A549 (cell line): ENCODE measurements at regions not wholly inside any gene's neighbourhood (a gene's known extent, or its start where the extent isn't known, plus 50 kb on each side); places are given as distances from the start of the nearest gene placed in this dataset.

Experiments
- ATAC-seq, 2 experiments: fragments of 200-7000 bp in 1 of 2; fragments of >200 bp in 1 of 2; cut with Nextera tagmentation in 1 of 2; cut with Tn5 transposase in 1 of 2; 3 replicates each; pipeline versions ENCODE4 v1.8.0 to v1.9.1; 2018 to 2020; ENCODE audit warnings: mild to moderate bottlenecking in 1 of 2, moderate library complexity in 1 of 2
- CTCF ChIA-PET: fragments of 300-600 bp; sonication (Branson Sonifier 250); formaldehyde crosslinking; extraction: SDS; loops from one replicate; lab custom pipeline; 2021; ENCODE audit warnings: antibody characterized with exemption, inconsistent platforms; lab: Yijun Ruan, JAX
- POLR2A ChIA-PET: fragments of 350-600 bp; formaldehyde crosslinking; extraction: SDS; loops from one replicate; lab custom pipeline; 2021; ENCODE audit warnings: antibody characterized with exemption, inconsistent platforms; lab: Yijun Ruan, JAX
- DNase-seq, 2 experiments: peaks; one replicate each; pipeline versions ENCODE4 v3.0.0 to v3.0.0-alpha.2; 2011 to 2016; ENCODE audit warnings: low read depth in 1 of 2, low spot score in 1 of 2
- FAIRE-seq: peaks from 2 replicates; lab custom pipeline; 2011; peaks lifted over from hg19 to GRCh38; lab: Jason Lieb, UNC
- H3K27ac ChIP-seq, 2 experiments: fragments of >200 bp; sonication (Bioruptor Twin); formaldehyde crosslinking; 3 replicates each; pipeline ENCODE4 v1.5.1; 2016 to 2017
- H3K4me1 ChIP-seq: fragments of >200 bp; sonication (Bioruptor Twin); formaldehyde crosslinking; 3 replicates; pipeline ENCODE4 v1.6.1; 2016
- H3K4me2 ChIP-seq: fragments of >200 bp; sonication (Bioruptor Twin); formaldehyde crosslinking; 3 replicates; pipeline ENCODE4 v1.6.1; 2016
- H3K4me3 ChIP-seq: fragments of >200 bp; sonication (Bioruptor Twin); formaldehyde crosslinking; 3 replicates; pipeline ENCODE4 v1.5.1; 2016
- H3K9me3 ChIP-seq: fragments of >200 bp; sonication (Bioruptor Twin); formaldehyde crosslinking; 3 replicates; pipeline ENCODE4 v1.6.1; 2016
- CHD2 ChIP-seq: fragments of 150-350 bp; IDR thresholded peaks from 2 replicates; pipeline ENCODE4 v1.6.1; 2014; ENCODE audit warnings: low read length; ENCODE audit not compliant: partially characterized antibody
- CHD4 ChIP-seq: fragments of 200-600 bp; sonication (generic); IDR thresholded peaks from 2 replicates; pipeline ENCODE4 v1.6.1; 2016; ENCODE audit warnings: antibody characterized with exemption, mild to moderate bottlenecking, borderline replicate concordance
- ESRRA ChIP-seq: fragments of 150-350 bp; IDR thresholded peaks from 2 replicates; pipeline ENCODE4 v1.6.1; 2014; ENCODE audit warnings: mild to moderate bottlenecking, low read length, borderline replicate concordance
- FOSB ChIP-seq: fragments of 250-450 bp; sonication (Bioruptor Pico); IDR thresholded peaks from 2 replicates; pipeline ENCODE4 v1.5.0; 2020; ENCODE audit warnings: mild to moderate bottlenecking, moderate library complexity
- FOSL2 ChIP-seq, 2 experiments: fragments of 450-650 bp in 1 of 2; fragments of >200 bp in 1 of 2; sonication (Bioruptor Twin) in 1 of 2; formaldehyde crosslinking; IDR thresholded peaks; 2 replicates each; pipeline versions ENCODE4 v1.5.0 to v1.6.1; 2016 to 2020; ENCODE audit warnings: mild to moderate bottlenecking in 1 of 2, moderate library complexity in 1 of 2
- FOXS1 ChIP-seq: fragments of 250-450 bp; sonication (Bioruptor Pico); IDR thresholded peaks from 2 replicates; pipeline ENCODE4 v1.5.0; 2020; ENCODE audit warnings: mild to moderate bottlenecking, moderate library complexity
- GATA3 ChIP-seq: IDR thresholded peaks from 2 replicates; pipeline ENCODE4 v1.6.1; 2012; ENCODE audit warnings: borderline replicate concordance
- HEYL ChIP-seq: fragments of 250-450 bp; sonication (Bioruptor Pico); IDR thresholded peaks from 2 replicates; pipeline ENCODE4 v1.8.0; 2021; ENCODE audit warnings: mild to moderate bottlenecking, moderate library complexity
- HOXB5 ChIP-seq: fragments of 250-450 bp; sonication (Bioruptor Pico); IDR thresholded peaks from 2 replicates; pipeline ENCODE4 v1.5.0; 2020; ENCODE audit warnings: mild to moderate bottlenecking, moderate library complexity
- JUN ChIP-seq, 2 experiments: fragments of >200 bp; sonication (Bioruptor Twin); formaldehyde crosslinking; IDR thresholded peaks; 2 replicates in 1 of 2; 3 replicates in 1 of 2; pipeline ENCODE4 v1.6.1; 2016 to 2017
- KDM1A ChIP-seq: fragments of 200-600 bp; sonication (generic); IDR thresholded peaks from 2 replicates; pipeline ENCODE4 v1.6.1; 2016; ENCODE audit warnings: low read depth, mild to moderate bottlenecking
- MYC ChIP-seq: IDR thresholded peaks from 2 replicates; pipeline ENCODE4 v1.6.1; 2012; ENCODE audit warnings: mild to moderate bottlenecking, inconsistent platforms, low read length, improper control_type of control experiment, borderline replicate concordance
- PHF8 ChIP-seq: fragments of 200-600 bp; sonication (generic); IDR thresholded peaks from 2 replicates; pipeline ENCODE4 v1.6.1; 2016; ENCODE audit warnings: low read depth, mild to moderate bottlenecking, antibody characterized with exemption, moderate library complexity, borderline replicate concordance
- RFX5 ChIP-seq: fragments of 450-650 bp; IDR thresholded peaks from 2 replicates; pipeline ENCODE4 v1.7.1; 2014; ENCODE audit warnings: antibody characterized with exemption, mild to moderate bottlenecking, moderate library complexity
- SREBF2 ChIP-seq: fragments of 450-650 bp; IDR thresholded peaks from 2 replicates; pipeline ENCODE4 v1.6.1; 2014; ENCODE audit warnings: mild to moderate bottlenecking, moderate library complexity
- ZSCAN20 ChIP-seq: fragments of 250-450 bp; sonication (Bioruptor Pico); IDR thresholded peaks from 2 replicates; pipeline ENCODE4 v1.8.0; 2022; ENCODE audit warnings: mild to moderate bottlenecking, moderate library complexity
- WGBS: methylation state at CpG from one replicate; pipeline ENCODE4 v1.1.6; 2017; ENCODE audit errors: missing lambda C conversion rate; 5-methylcytosine and 5-hydroxymethylcytosine counted together
- TF ChIP-seq, protein P1 (sequence below): IDR thresholded peaks from 2 replicates; pipeline ENCODE4 v1.6.1; 2012
- TF ChIP-seq, protein P2 (sequence below): fragments of 450-650 bp; IDR thresholded peaks from 2 replicates; pipeline ENCODE4 v1.6.1; 2014; ENCODE audit warnings: antibody characterized with exemption
- TF ChIP-seq, protein P3 (sequence below): fragments of 150-350 bp; IDR thresholded peaks from 2 replicates; pipeline ENCODE4 v1.6.1; 2014; ENCODE audit warnings: low read depth, mild to moderate bottlenecking, low read length
- TF ChIP-seq, protein P4 (sequence below): fragments of >200 bp; sonication (Bioruptor Twin); formaldehyde crosslinking; IDR thresholded peaks from 3 replicates; pipeline ENCODE4 v1.5.1; 2016
- TF ChIP-seq, protein P5 (sequence below): fragments of 250-450 bp; sonication (Bioruptor Pico); IDR thresholded peaks from 2 replicates; pipeline ENCODE4 v1.5.0; 2021; ENCODE audit warnings: mild to moderate bottlenecking, moderate library complexity, borderline replicate concordance

DNA sequence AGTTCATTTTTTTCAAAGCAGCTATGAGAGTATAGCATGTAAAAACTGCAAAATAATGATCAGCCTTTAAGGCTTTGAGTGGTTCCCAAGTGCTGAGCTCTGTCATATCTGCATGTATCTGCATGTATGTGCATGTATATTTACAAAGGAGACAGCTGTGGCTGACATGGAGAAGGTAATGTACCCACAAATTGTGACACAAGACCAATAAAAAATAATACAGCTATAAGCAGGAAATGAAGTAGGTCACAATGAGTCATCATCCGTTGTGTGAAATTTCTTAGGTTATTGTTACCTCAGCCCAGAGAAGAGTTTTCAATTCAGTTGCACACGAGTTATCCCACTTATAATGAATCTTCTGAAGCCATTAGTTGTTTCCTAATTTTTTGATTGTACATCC, 60.9 kb upstream of the MED4 start:
- 5% methylated on average over 2 of the region's 2 CpGs for WGBS
- no peak for TF ChIP-seq SREBF2
- TF ChIP-seq FOSL2 (IDR thresholded peaks at IDR 0.05) = no peak
- peak; percentile 74 for TF ChIP-seq FOSL2 (CRISPR knock-in tag; IDR thresholded peaks at IDR 0.05)
- no peak for TF ChIP-seq FOSB (CRISPR knock-in tag)
- TF ChIP-seq, protein P1, sequence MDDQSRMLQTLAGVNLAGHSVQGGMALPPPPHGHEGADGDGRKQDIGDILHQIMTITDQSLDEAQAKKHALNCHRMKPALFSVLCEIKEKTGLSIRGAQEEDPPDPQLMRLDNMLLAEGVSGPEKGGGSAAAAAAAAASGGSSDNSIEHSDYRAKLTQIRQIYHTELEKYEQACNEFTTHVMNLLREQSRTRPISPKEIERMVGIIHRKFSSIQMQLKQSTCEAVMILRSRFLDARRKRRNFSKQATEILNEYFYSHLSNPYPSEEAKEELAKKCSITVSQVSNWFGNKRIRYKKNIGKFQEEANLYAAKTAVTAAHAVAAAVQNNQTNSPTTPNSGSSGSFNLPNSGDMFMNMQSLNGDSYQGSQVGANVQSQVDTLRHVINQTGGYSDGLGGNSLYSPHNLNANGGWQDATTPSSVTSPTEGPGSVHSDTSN = no peak
- TF ChIP-seq ZSCAN20 = no peak
- no peak for TF ChIP-seq RFX5
- peaks cover 42% of the 10 kb centered on the region for H3K4me1 ChIP-seq
- DNase-seq (peak; percentile 23 to 28), ATAC-seq (no peak), FAIRE-seq (no peak)
- no peaks in the 10 kb centered on the region for H3K9me3 ChIP-seq
- peak overlapping the region in 1 of 2 experiments; percentile 50; a peak in 2 of 6 replicates for H3K27ac ChIP-seq
- H3K4me3 ChIP-seq = no peak overlapping the region
- ChIA-PET CTCF (interaction anchor here (1.2 kb wide), 1 partner anchor 15 kb away, joined by 4 read pairs; no protein-coding TSS in a partner anchor), POLR2A (interaction anchor here (0.6 kb wide), 1 partner anchor 77 kb away, joined by 3 read pairs; the partner anchor contains the start of gene ITM2B)
- H3K4me2 ChIP-seq = peak overlapping the region; percentile 33; the same call in 1 of the 3 replicates

DNA sequence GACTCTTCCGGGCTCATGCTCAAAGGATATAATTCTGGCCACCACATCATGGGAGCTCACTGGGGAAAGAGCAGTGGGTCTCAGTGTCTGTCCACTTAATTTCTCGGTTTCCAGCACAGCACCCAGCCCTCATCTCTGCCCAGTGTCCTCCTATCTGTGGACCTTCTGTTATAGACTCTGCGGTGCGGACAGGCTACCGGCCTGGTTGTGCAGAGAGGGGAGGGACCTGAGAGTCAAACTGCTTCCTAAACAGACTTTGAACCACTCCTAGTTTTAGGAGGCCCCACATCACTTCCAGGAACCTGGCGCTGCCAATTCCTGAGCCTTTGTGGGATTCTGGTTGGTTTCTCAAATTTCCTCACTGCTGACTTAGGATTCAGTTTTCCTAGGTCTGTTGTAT, 59.8 kb upstream of the MED4 start:
- Histone ChIP-seq H3K9me3 (no peaks in the 10 kb centered on the region), H3K27ac (no peak overlapping the region), H3K4me3 (no peak overlapping the region), H3K4me2 (no peak overlapping the region), H3K4me1 (peaks cover 30% of the 10 kb centered on the region)
- DNase-seq (no peak), ATAC-seq (no peak), FAIRE-seq (no peak)
- ChIA-PET CTCF (interaction anchor here (1.1 kb wide), 1 partner anchor 28 kb away, joined by 4 read pairs; no protein-coding TSS in a partner anchor), POLR2A (interaction anchor here (0.7 kb wide), 1 partner anchor 116 kb away, joined by 5 read pairs; no protein-coding TSS in a partner anchor)
- TF ChIP-seq RFX5 (no peak), PHF8 (no peak), FOSL2 (IDR thresholded peaks at IDR 0.05) (no peak), FOSL2 (CRISPR knock-in tag; IDR thresholded peaks at IDR 0.05) (no peak), MYC (no peak)
- WGBS = 94% methylated on average over 6 of the region's 6 CpGs

DNA sequence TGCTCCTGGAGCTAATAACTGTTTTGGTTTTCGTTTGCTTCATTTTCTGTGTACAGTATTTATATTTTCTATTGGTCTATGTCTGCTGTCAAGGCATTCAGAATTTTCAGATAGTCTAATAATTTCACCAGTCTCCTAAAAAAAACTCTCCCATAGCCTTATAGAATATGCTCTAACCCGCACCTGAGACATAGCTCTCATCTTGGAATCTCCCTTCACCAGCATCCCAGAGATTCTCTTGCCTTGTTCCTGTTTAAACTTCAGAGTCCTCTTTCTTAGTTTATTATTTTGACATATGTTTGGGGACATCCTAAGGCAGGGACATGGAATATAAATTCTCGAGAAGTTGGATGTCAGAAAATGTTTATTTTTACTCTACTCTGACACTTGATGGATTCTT, 58.3 kb upstream of the MED4 start:
- Histone ChIP-seq H3K4me1 (peaks cover 16% of the 10 kb centered on the region), H3K4me3 (no peak overlapping the region), H3K4me2 (no peak overlapping the region), H3K27ac (no peak overlapping the region), H3K9me3 (no peaks in the 10 kb centered on the region)
- DNase-seq (no peak), FAIRE-seq (no peak), ATAC-seq (no peak)
- TF ChIP-seq JUN (IDR thresholded peaks at IDR 0.05) (no peak), GATA3 (no peak), MYC (no peak), SREBF2 (no peak), CHD4 (no peak)
- ChIA-PET POLR2A (no interaction called here), CTCF (no interaction called here)
- 66% methylated on average over 3 of the region's 3 CpGs for WGBS

DNA sequence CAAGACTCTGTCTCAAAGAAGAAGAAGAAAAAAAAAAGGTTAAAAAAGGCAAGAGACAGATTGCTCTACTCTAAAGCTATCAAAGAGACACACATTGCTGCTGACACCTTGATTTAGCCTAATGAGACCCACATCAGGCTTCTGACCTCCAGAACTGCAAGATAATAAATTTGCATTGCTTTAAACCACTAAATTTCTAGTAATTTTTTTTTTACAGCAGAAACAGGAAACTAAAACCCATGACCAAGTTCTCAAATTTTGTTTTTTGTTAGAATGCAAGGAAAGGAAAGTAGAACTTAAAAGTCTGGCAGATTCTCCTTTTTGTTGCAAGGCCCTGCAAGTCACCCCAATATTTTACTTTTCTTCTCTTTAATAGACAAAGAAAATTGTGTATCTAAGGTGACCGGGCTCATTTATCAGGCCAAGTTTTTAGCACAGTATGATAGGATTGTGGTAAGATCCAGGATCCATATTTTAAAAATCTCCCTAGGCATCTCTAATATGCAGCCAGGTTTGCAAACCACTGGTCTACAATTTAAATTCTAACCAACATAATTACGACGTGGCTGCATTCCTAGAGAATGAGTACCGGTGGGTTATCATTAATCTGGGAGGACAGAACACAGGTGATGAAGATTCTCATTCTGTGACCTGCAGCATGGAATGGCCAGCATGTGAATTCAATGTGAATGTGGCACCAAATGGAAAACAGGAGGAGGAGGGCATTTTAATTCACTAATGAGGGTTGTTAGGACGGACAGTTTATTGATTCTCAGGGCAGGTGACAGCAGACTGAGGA, 56.7 kb upstream of the MED4 start:
- FAIRE-seq = no peak
- Histone ChIP-seq H3K4me3 (no peak overlapping the region), H3K4me1 (peaks cover 12% of the 10 kb centered on the region), H3K4me2 (no peak overlapping the region), H3K9me3 (no peaks in the 10 kb centered on the region), H3K27ac (no peak overlapping the region)
- ATAC-seq = no peak
- CTCF ChIA-PET = no interaction called here
- DNase-seq = no peak
- POLR2A ChIA-PET = no interaction called here
- WGBS = 55% methylated on average over 5 of the region's 5 CpGs
- no peak for TF ChIP-seq FOSL2 (IDR thresholded peaks at IDR 0.05)
- no peak for TF ChIP-seq FOSL2 (CRISPR knock-in tag; IDR thresholded peaks at IDR 0.05)
- TF ChIP-seq, protein P2, sequence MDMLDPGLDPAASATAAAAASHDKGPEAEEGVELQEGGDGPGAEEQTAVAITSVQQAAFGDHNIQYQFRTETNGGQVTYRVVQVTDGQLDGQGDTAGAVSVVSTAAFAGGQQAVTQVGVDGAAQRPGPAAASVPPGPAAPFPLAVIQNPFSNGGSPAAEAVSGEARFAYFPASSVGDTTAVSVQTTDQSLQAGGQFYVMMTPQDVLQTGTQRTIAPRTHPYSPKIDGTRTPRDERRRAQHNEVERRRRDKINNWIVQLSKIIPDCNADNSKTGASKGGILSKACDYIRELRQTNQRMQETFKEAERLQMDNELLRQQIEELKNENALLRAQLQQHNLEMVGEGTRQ = no peak
- TF ChIP-seq FOXS1 (CRISPR knock-in tag) = no peak
- TF ChIP-seq CHD2 = no peak
- TF ChIP-seq GATA3 = no peak
- TF ChIP-seq, protein P3, sequence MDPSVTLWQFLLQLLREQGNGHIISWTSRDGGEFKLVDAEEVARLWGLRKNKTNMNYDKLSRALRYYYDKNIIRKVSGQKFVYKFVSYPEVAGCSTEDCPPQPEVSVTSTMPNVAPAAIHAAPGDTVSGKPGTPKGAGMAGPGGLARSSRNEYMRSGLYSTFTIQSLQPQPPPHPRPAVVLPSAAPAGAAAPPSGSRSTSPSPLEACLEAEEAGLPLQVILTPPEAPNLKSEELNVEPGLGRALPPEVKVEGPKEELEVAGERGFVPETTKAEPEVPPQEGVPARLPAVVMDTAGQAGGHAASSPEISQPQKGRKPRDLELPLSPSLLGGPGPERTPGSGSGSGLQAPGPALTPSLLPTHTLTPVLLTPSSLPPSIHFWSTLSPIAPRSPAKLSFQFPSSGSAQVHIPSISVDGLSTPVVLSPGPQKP = no peak
- no peak for TF ChIP-seq HEYL (CRISPR knock-in tag)
- TF ChIP-seq FOSB (CRISPR knock-in tag) = no peak
- TF ChIP-seq HOXB5 (CRISPR knock-in tag) = no peak
- no peak for TF ChIP-seq ZSCAN20
- TF ChIP-seq, protein P4, sequence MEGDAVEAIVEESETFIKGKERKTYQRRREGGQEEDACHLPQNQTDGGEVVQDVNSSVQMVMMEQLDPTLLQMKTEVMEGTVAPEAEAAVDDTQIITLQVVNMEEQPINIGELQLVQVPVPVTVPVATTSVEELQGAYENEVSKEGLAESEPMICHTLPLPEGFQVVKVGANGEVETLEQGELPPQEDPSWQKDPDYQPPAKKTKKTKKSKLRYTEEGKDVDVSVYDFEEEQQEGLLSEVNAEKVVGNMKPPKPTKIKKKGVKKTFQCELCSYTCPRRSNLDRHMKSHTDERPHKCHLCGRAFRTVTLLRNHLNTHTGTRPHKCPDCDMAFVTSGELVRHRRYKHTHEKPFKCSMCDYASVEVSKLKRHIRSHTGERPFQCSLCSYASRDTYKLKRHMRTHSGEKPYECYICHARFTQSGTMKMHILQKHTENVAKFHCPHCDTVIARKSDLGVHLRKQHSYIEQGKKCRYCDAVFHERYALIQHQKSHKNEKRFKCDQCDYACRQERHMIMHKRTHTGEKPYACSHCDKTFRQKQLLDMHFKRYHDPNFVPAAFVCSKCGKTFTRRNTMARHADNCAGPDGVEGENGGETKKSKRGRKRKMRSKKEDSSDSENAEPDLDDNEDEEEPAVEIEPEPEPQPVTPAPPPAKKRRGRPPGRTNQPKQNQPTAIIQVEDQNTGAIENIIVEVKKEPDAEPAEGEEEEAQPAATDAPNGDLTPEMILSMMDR = no peak
- TF ChIP-seq KDM1A = no peak
- TF ChIP-seq ESRRA = no peak
- TF ChIP-seq, protein P5, sequence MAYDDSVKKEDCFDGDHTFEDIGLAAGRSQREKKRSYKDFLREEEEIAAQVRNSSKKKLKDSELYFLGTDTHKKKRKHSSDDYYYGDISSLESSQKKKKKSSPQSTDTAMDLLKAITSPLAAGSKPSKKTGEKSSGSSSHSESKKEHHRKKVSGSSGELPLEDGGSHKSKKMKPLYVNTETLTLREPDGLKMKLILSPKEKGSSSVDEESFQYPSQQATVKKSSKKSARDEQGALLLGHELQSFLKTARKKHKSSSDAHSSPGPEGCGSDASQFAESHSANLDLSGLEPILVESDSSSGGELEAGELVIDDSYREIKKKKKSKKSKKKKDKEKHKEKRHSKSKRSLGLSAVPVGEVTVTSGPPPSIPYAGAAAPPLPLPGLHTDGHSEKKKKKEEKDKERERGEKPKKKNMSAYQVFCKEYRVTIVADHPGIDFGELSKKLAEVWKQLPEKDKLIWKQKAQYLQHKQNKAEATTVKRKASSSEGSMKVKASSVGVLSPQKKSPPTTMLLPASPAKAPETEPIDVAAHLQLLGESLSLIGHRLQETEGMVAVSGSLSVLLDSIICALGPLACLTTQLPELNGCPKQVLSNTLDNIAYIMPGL (CRISPR knock-in tag) = no peak
